ENCODE measurements at regions not wholly inside any gene's neighbourhood (a gene's known extent, or its start where the extent isn't known, plus 50 kb on each side); places are given as distances from the start of the nearest gene placed in this dataset.

GRCh38 chr18:40325988-40326387 lies 1629.0 kb upstream of the PIK3C3 start:
- ATAC-seq (ENCODE audit: low FRiP score in 2 of 2), result no peak
- Histone ChIP-seq H3K4me3 (no peak overlapping the region), H3K4me1 (no peaks in the 10 kb centered on the region), H3K27me3 (no peaks in the 10 kb centered on the region), H3K36me3 (no peaks in the 10 kb centered on the region), H3K27ac (no peak overlapping the region), H3K9me3 (no peaks in the 10 kb centered on the region)
- TF ChIP-seq EP300 (IDR thresholded peaks at IDR 0.05) (no peak), CTCF (IDR thresholded peaks at IDR 0.05) (no peak), POLR2A (IDR thresholded peaks at IDR 0.05) (no peak), POLR2AphosphoS5 (IDR thresholded peaks at IDR 0.05) (no peak)
- 92 to 100% methylated on average over 1 of the region's 1 CpG for WGBS, 2 donors
- DNase-seq, result no peak

GRCh38 chr18:40314199-40314598 lies 1640.8 kb upstream of the PIK3C3 start:
- Histone ChIP-seq H3K36me3 (no peaks in the 10 kb centered on the region), H3K27ac (no peak overlapping the region), H3K27me3 (no peaks in the 10 kb centered on the region), H3K4me3 (no peak overlapping the region), H3K4me1 (no peaks in the 10 kb centered on the region), H3K9me3 (no peaks in the 10 kb centered on the region)
- TF ChIP-seq POLR2AphosphoS5 (IDR thresholded peaks at IDR 0.05), result no peak
- no peak for TF ChIP-seq CTCF (IDR thresholded peaks at IDR 0.05)
- no peak for TF ChIP-seq EP300 (IDR thresholded peaks at IDR 0.05)
- TF ChIP-seq POLR2A (IDR thresholded peaks at IDR 0.05), result no peak
- DNase-seq, result no peak
- WGBS, 2 donors, result 42 to 50% methylated on average over 2 of the region's 2 CpGs
- ATAC-seq (ENCODE audit: low FRiP score in 2 of 2), result no peak

- no peak overlapping the region for H3K4me3 ChIP-seq
- H3K9me3 ChIP-seq, result no peaks in the 10 kb centered on the region
- no peaks in the 10 kb centered on the region for H3K4me1 ChIP-seq
- WGBS, 2 donors, result 85% methylated on average over 11 of the region's 11 CpGs
- no peaks in the 10 kb centered on the region for H3K36me3 ChIP-seq
- no peak for DNase-seq
- no peak for ATAC-seq (ENCODE audit: low FRiP score in 2 of 2)
- no peaks in the 10 kb centered on the region for H3K27me3 ChIP-seq
- TF ChIP-seq EP300 (IDR thresholded peaks at IDR 0.05), result no peak
- no peak for TF ChIP-seq CTCF (IDR thresholded peaks at IDR 0.05)
- no peak for TF ChIP-seq POLR2AphosphoS5 (IDR thresholded peaks at IDR 0.05)
- TF ChIP-seq POLR2A (IDR thresholded peaks at IDR 0.05), result no peak
- H3K27ac ChIP-seq, result no peak overlapping the region
Measured at GRCh38 chr18:40313030-40313642, 1641.9 kb upstream of the PIK3C3 start.

GRCh38 chr18:40307627-40308026 lies 1647.4 kb upstream of the PIK3C3 start:
- ATAC-seq (ENCODE audit: low FRiP score in 2 of 2), result no peak
- DNase-seq, result no peak
- H3K9me3 ChIP-seq, result peaks cover 0 to 4% (median 0%) of the 10 kb centered on the region in 4 donors
- no peaks in the 10 kb centered on the region for H3K27me3 ChIP-seq
- no peaks in the 10 kb centered on the region for H3K4me1 ChIP-seq
- TF ChIP-seq POLR2AphosphoS5 (IDR thresholded peaks at IDR 0.05) (no peak), POLR2A (IDR thresholded peaks at IDR 0.05) (no peak), EP300 (IDR thresholded peaks at IDR 0.05) (no peak), CTCF (IDR thresholded peaks at IDR 0.05) (no peak)
- H3K4me3 ChIP-seq, result no peak overlapping the region
- 92 to 94% methylated on average over 3 of the region's 3 CpGs for WGBS, 2 donors
- no peak overlapping the region for H3K27ac ChIP-seq
- no peaks in the 10 kb centered on the region for H3K36me3 ChIP-seq

- Histone ChIP-seq H3K27ac (no peak overlapping the region), H3K36me3 (no peaks in the 10 kb centered on the region), H3K9me3 (no peaks in the 10 kb centered on the region), H3K27me3 (no peaks in the 10 kb centered on the region), H3K4me1 (no peaks in the 10 kb centered on the region), H3K4me3 (no peak overlapping the region)
- no peak for TF ChIP-seq EP300 (IDR thresholded peaks at IDR 0.05)
- no peak for TF ChIP-seq POLR2AphosphoS5 (IDR thresholded peaks at IDR 0.05)
- TF ChIP-seq POLR2A (IDR thresholded peaks at IDR 0.05), result no peak
- no peak for TF ChIP-seq CTCF (IDR thresholded peaks at IDR 0.05)
- 78 to 91% methylated on average over 1 of the region's 1 CpG for WGBS, 2 donors
- ATAC-seq (ENCODE audit: low FRiP score in 2 of 2) (no peak), DNase-seq (no peak)
Measured at GRCh38 chr18:40296717-40297413, 1658.2 kb upstream of the PIK3C3 start.
